Astrocyte of the cerebellum (primary cell): ENCODE measurements at regions not wholly inside any gene's neighbourhood (a gene's known extent, or its start where the extent isn't known, plus 50 kb on each side); places are given as distances from the start of the nearest gene placed in this dataset.

Experiments used
- DNase-seq: peaks from one replicate; pipeline ENCODE4 v3.0.0-alpha.2; 2011; ENCODE audit warnings: low read depth
- H3K4me3 ChIP-seq: 2 replicates; pipeline ENCODE4 v1.5.1; 2011; ENCODE audit warnings: mild to moderate bottlenecking, low read depth, low read length, moderate library complexity
- CTCF ChIP-seq: IDR thresholded peaks from 2 replicates; pipeline ENCODE4 v1.5.1; 2012; ENCODE audit warnings: low read length, low read depth, moderate library complexity, mild to moderate bottlenecking; ENCODE audit errors: missing control alignments
- in situ Hi-C: cut with HindIII; loops from 2 replicates; pipeline ENCODE4 v1.10.0; 2017; ENCODE audit warnings: low sequenced_read_pairs

GRCh38 chr2:22557406-22557805, 827.6 kb upstream of the KLHL29 start:
- in situ Hi-C loops = no loop called here
- H3K4me3 ChIP-seq = no peak overlapping the region
- no peak for TF ChIP-seq CTCF
- DNase-seq = no peak

- DNase-seq = no peak
- TF ChIP-seq CTCF = no peak
- no peak overlapping the region for H3K4me3 ChIP-seq
- in situ Hi-C loops = no loop called here
These were observed 825.0 kb upstream of the KLHL29 start for GRCh38 chr2:22560021-22560420.

GRCh38 chr2:22579341-22579740, 805.6 kb upstream of the KLHL29 start:
- no peak overlapping the region for H3K4me3 ChIP-seq
- no peak for TF ChIP-seq CTCF
- in situ Hi-C loops = no loop called here
- DNase-seq = no peak

- no peak for TF ChIP-seq CTCF
- in situ Hi-C loops = no loop called here
These were observed 802.9 kb upstream of the KLHL29 start for GRCh38 chr2:22582107-22582506.

GRCh38 chr2:22596306-22596705, 788.7 kb upstream of the KLHL29 start:
- no peak for DNase-seq
- in situ Hi-C loops = no loop called here
- TF ChIP-seq CTCF = no peak
- H3K4me3 ChIP-seq = no peak overlapping the region

More at GRCh38 chr2:22582107-22582506, 802.9 kb upstream of the KLHL29 start:
- DNase-seq = no peak
- no peak overlapping the region for H3K4me3 ChIP-seq

GRCh38 chr2:22600156-22600555, 784.8 kb upstream of the KLHL29 start:
- no peak overlapping the region for H3K4me3 ChIP-seq
- in situ Hi-C loops = no loop called here
- no peak for DNase-seq
- TF ChIP-seq CTCF = no peak

GRCh38 chr2:22600999-22601398, 784.0 kb upstream of the KLHL29 start:
- no peak for DNase-seq

More at GRCh38 chr2:22600999-22601398, 784.0 kb upstream of the KLHL29 start:
- no peak for TF ChIP-seq CTCF
- H3K4me3 ChIP-seq = no peak overlapping the region
- in situ Hi-C loops = no loop called here
